DND-41 (cell line): ENCODE measurements at regions not wholly inside any gene's neighbourhood (a gene's known extent, or its start where the extent isn't known, plus 50 kb on each side); places are given as distances from the start of the nearest gene placed in this dataset.

Experiments
- ATAC-seq: fragments of 200-7000 bp; cut with Tn5 transposase; 3 replicates; pipeline ENCODE4 v1.9.1; 2021; ENCODE audit warnings: low read depth; ENCODE audit not compliant: insufficient read depth
- DNase-seq: peaks from one replicate; pipeline ENCODE4 v3.0.0-alpha.2; 2020
- H2AFZ ChIP-seq: 2 replicates; pipeline ENCODE4 v1.6.0; 2012; ENCODE audit warnings: low read depth, low read length
- H3K27ac ChIP-seq: 2 replicates; pipeline ENCODE4 v1.5.1; 2012; ENCODE audit warnings: low read length, inconsistent platforms
- H3K27me3 ChIP-seq: fragments of 200-600 bp; sonication (generic); 2 replicates; pipeline ENCODE4 v1.6.0; 2012; ENCODE audit warnings: low read length, mild to moderate bottlenecking, inconsistent platforms; ENCODE audit not compliant: insufficient read depth, poor library complexity
- H3K36me3 ChIP-seq: 2 replicates; pipeline ENCODE4 v1.5.1; 2012; ENCODE audit warnings: low read length, inconsistent platforms; ENCODE audit not compliant: insufficient read depth
- H3K4me1 ChIP-seq: 2 replicates; pipeline ENCODE4 v1.5.1; 2012; ENCODE audit warnings: mild to moderate bottlenecking, low read length; ENCODE audit not compliant: insufficient read depth
- H3K4me2 ChIP-seq: 2 replicates; pipeline ENCODE4 v1.6.0; 2012; ENCODE audit warnings: mild to moderate bottlenecking, moderate library complexity, low read length, inconsistent platforms; ENCODE audit not compliant: insufficient read depth
- H3K4me3 ChIP-seq, 2 experiments: fragments of 200-600 bp in 1 of 2; shearing (Covaris generic) in 1 of 2; 2 replicates each; pipeline ENCODE4 v1.5.1; 2012 to 2016; ENCODE audit warnings: inconsistent platforms in 2 of 2, low read length in 2 of 2, mild to moderate bottlenecking in 2 of 2, low read depth in 1 of 2, moderate library complexity in 1 of 2
- H3K79me2 ChIP-seq: 2 replicates; pipeline ENCODE4 v1.6.0; 2012; ENCODE audit warnings: low read length, inconsistent platforms; ENCODE audit not compliant: insufficient read depth
- H3K9ac ChIP-seq: 2 replicates; pipeline ENCODE4 v1.6.0; 2012; ENCODE audit warnings: low read depth, mild to moderate bottlenecking, inconsistent platforms, low read length, moderate library complexity
- H3K9me3 ChIP-seq: 2 replicates; pipeline ENCODE4 v1.5.1; 2012; ENCODE audit warnings: low read length, moderate library complexity, mild to moderate bottlenecking, inconsistent platforms; ENCODE audit not compliant: insufficient read depth, severe bottlenecking
- H4K20me1 ChIP-seq: 2 replicates; pipeline ENCODE4 v1.6.0; 2012; ENCODE audit warnings: low read length; ENCODE audit not compliant: insufficient read depth
- CTCF ChIP-seq: IDR thresholded peaks from 2 replicates; pipeline ENCODE4 v1.5.1; 2012; ENCODE audit warnings: borderline replicate concordance, low read length, moderate library complexity, mild to moderate bottlenecking; ENCODE audit not compliant: poor library complexity, severe bottlenecking; ENCODE audit errors: extremely low read depth
- EZH2 ChIP-seq: IDR thresholded peaks from 3 replicates; pipeline ENCODE4 v1.6.1; 2012; ENCODE audit warnings: borderline replicate concordance, low read depth, mild to moderate bottlenecking, moderate library complexity, low read length, inconsistent platforms; ENCODE audit not compliant: severe bottlenecking

GRCh38 chr22:27308513-27308912, 493.0 kb downstream of the MN1 start:
- H3K36me3 ChIP-seq, result no peaks in the 10 kb centered on the region
- no peak for DNase-seq

GRCh38 chr22:27309697-27310096, 491.9 kb downstream of the MN1 start:
- Histone ChIP-seq H3K4me3 (no peak overlapping the region), H3K27ac (no peak overlapping the region), H3K9ac (no peak overlapping the region), H3K36me3 (no peaks in the 10 kb centered on the region), H3K27me3 (peaks cover 2% of the 10 kb centered on the region), H3K4me1 (no peaks in the 10 kb centered on the region), H3K4me2 (no peak overlapping the region), H2AFZ (no peak overlapping the region), H4K20me1 (no peaks in the 10 kb centered on the region), H3K9me3 (peaks cover 9% of the 10 kb centered on the region), H3K79me2 (no peaks in the 10 kb centered on the region)
- ATAC-seq, result no peak
- no peak for DNase-seq
- TF ChIP-seq EZH2 (no peak), CTCF (no peak)

More at GRCh38 chr22:27308513-27308912, 493.0 kb downstream of the MN1 start:
- Histone ChIP-seq H4K20me1 (no peaks in the 10 kb centered on the region), H3K27ac (no peak overlapping the region), H3K9me3 (peaks cover 9% of the 10 kb centered on the region), H3K9ac (no peak overlapping the region), H3K27me3 (peaks cover 3% of the 10 kb centered on the region), H3K79me2 (no peaks in the 10 kb centered on the region), H3K4me2 (no peak overlapping the region), H3K4me1 (no peaks in the 10 kb centered on the region), H3K4me3 (no peak overlapping the region), H2AFZ (no peak overlapping the region)
- no peak for TF ChIP-seq CTCF
- TF ChIP-seq EZH2, result no peak
- ATAC-seq, result no peak

GRCh38 chr22:27310966-27311697, 490.4 kb downstream of the MN1 start:
- H2AFZ ChIP-seq, result no peak overlapping the region
- DNase-seq (no peak), ATAC-seq (no peak)
- H3K4me2 ChIP-seq, result no peak overlapping the region
- H3K4me1 ChIP-seq, result no peaks in the 10 kb centered on the region
- no peaks in the 10 kb centered on the region for H3K79me2 ChIP-seq
- H4K20me1 ChIP-seq, result no peaks in the 10 kb centered on the region
- peaks cover 4% of the 10 kb centered on the region for H3K27me3 ChIP-seq
- H3K9ac ChIP-seq, result no peak overlapping the region
- TF ChIP-seq EZH2, result no peak
- TF ChIP-seq CTCF, result no peak
- no peak overlapping the region for H3K4me3 ChIP-seq
- no peaks in the 10 kb centered on the region for H3K36me3 ChIP-seq
- peaks cover 9% of the 10 kb centered on the region for H3K9me3 ChIP-seq
- H3K27ac ChIP-seq, result no peak overlapping the region
